GM06990 (cell line): ENCODE measurements at regions not wholly inside any gene's neighbourhood (a gene's known extent, or its start where the extent isn't known, plus 50 kb on each side); places are given as distances from the start of the nearest gene placed in this dataset.

ENCODE experiments used
- DNase-seq: peaks from one replicate; pipeline ENCODE4 v3.0.0-alpha.2; 2011; ENCODE audit not compliant: insufficient read length; ENCODE audit errors: extremely low read depth
- H3K27me3 ChIP-seq: replicated peaks from 2 replicates; pipeline ENCODE4 v1.6.0; 2011; ENCODE audit warnings: low read length; ENCODE audit not compliant: control insufficient read depth, insufficient read depth
- H3K36me3 ChIP-seq: 2 replicates; pipeline ENCODE4 v1.5.1; 2011; ENCODE audit warnings: low read length; ENCODE audit not compliant: control insufficient read depth, insufficient read depth
- H3K4me3 ChIP-seq: replicated peaks from 2 replicates; pipeline ENCODE4 v1.5.1; 2011; ENCODE audit warnings: low read depth, mild to moderate bottlenecking, control low read depth, low read length
- TF ChIP-seq, protein P1 (sequence below): IDR thresholded peaks from 2 replicates; pipeline ENCODE4 v1.5.1; 2011; ENCODE audit warnings: low read length, control low read depth, mild to moderate bottlenecking, inconsistent platforms; ENCODE audit not compliant: insufficient read depth, poor library complexity, severe bottlenecking

DNA sequence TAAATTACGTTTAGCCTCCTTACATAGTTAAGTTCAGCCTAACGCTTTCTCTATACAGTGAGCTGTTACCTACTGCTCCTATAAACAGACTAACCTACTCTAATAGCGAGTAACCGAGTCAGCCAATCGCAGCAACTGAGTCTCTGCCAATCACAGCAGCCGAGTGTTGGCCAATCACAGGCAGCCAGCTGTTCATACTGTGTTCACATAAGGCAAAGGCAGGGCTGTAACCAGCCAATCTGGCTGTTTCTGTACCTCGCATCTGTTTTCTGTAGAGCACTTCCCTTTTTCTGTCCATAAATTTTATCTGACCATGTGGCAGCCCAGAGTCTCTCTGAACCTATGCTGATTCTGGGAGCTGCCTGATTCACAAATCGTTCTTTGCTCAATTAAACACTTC is 263.9 kb upstream of the JARID2 start:
- TF ChIP-seq, protein P1, sequence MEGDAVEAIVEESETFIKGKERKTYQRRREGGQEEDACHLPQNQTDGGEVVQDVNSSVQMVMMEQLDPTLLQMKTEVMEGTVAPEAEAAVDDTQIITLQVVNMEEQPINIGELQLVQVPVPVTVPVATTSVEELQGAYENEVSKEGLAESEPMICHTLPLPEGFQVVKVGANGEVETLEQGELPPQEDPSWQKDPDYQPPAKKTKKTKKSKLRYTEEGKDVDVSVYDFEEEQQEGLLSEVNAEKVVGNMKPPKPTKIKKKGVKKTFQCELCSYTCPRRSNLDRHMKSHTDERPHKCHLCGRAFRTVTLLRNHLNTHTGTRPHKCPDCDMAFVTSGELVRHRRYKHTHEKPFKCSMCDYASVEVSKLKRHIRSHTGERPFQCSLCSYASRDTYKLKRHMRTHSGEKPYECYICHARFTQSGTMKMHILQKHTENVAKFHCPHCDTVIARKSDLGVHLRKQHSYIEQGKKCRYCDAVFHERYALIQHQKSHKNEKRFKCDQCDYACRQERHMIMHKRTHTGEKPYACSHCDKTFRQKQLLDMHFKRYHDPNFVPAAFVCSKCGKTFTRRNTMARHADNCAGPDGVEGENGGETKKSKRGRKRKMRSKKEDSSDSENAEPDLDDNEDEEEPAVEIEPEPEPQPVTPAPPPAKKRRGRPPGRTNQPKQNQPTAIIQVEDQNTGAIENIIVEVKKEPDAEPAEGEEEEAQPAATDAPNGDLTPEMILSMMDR = no peak
- Histone ChIP-seq H3K27me3 (no peaks in the 10 kb centered on the region; the same call in 1 of the 2 replicates), H3K36me3 (no peaks in the 10 kb centered on the region), H3K4me3 (no peak overlapping the region)
- no peak for DNase-seq

DNA sequence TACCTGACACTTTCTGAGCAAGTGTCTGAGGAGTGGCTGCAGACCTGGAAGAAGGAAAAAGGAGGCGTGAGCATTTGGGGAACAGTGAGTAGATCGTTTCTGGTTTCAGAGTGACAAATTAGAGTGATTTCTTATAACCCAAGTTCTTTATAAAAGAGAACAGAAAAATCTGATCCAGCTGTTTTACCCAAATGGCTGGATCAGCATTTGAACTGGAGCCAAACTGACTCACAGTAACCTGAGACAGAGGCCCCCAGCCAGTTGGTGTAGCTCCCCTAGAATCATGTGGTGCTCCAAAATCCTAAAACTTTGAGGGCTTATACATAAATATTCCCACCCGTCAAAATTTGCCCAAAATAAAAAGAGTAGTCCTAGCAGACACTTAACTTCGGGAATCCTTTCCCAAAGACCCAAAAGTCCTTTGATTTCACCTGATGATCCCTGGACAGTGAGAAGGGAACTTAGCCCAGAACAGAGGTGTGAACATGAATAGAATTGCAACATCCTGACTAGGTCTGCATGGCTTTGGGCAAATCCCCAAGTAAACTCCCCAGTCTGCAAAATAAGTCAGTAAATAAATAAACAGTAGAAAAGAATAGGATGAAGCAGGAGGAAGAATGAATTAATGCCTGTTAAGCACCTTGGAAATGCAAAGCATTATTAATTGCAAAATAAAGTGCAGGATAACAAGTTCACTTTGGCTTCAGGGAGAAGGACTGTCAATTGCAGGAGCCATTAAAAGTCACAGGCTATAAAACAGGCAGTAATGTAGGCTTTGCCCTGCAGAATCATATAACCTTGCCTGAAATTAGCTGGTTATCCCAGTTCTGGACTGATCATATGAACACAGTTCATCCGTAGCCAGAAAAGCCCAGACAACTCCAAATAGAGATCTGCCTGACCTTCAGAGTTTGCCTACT is 262.0 kb upstream of the JARID2 start:
- DNase-seq = no peak
- Histone ChIP-seq H3K4me3 (no peak overlapping the region), H3K36me3 (no peaks in the 10 kb centered on the region), H3K27me3 (no peaks in the 10 kb centered on the region; the same call in 1 of the 2 replicates)
- TF ChIP-seq, protein P1 = no peak

DNA sequence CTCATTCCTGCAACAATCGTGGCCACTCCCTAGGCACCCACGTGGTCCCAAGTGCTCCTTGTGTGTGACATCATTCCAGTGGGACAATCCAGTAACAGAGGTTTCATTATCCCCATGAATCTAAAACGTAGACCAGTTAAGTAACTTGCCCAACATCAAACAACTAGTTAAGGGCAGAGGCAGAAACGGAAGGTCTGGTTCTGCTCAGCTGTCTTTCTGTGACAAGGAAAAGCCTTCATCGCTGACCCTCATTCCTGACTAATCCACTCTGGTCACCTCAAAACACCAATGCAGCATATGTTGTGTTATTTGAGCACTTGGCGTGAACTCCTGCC is 261.4 kb upstream of the JARID2 start:
- Histone ChIP-seq H3K4me3 (no peak overlapping the region), H3K36me3 (no peaks in the 10 kb centered on the region), H3K27me3 (no peaks in the 10 kb centered on the region; the same call in 1 of the 2 replicates)
- TF ChIP-seq, protein P1 = no peak
- no peak for DNase-seq

DNA sequence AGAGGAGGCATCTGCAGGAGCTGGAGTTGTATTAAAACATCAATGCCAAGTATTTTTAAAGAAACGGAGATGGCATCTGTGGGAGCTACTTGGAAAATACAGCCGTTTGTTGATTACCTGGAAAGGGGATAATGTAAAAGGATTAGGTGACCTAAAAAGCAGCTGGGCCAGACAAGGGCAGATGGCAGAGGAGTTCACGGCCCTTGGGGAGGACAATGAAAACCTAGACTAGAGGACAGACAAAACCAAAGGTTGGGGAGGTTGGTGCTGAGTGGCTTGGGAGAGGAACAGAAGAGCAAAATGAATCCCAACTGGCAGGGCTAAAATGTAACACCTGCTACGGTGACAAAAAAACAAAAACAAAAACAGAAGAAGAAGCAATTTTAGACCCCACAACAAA is 260.5 kb upstream of the JARID2 start:
- no peak for DNase-seq
- TF ChIP-seq, protein P1 = no peak
- Histone ChIP-seq H3K4me3 (no peak overlapping the region), H3K36me3 (no peaks in the 10 kb centered on the region), H3K27me3 (no peaks in the 10 kb centered on the region; the same call in 1 of the 2 replicates)

DNA sequence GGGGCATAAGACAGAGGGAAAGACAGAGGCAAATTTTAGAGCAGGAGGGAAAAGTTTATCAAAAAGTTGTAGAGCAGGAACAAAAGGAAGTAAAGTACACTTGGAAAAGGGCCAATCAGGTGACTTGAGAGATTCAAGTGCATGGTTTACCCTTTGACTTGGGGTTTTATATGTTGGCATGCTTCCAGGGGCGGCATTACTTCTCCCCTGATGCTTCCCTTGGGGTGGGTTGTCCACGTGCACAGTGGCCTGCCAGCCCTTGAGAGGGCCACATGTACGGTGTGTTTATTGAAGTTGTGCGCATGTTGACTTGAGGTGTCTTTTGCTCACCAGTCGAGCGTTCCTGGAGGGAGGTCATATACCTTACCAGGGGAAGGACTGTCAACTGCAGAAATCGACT is 259.5 kb upstream of the JARID2 start:
- TF ChIP-seq, protein P1 = no peak
- DNase-seq = no peak
- Histone ChIP-seq H3K36me3 (no peaks in the 10 kb centered on the region), H3K27me3 (no peaks in the 10 kb centered on the region), H3K4me3 (no peak overlapping the region)
